K562 (cell line): ENCODE measurements at regions not wholly inside any gene's neighbourhood (a gene's known extent, or its start where the extent isn't known, plus 50 kb on each side); places are given as distances from the start of the nearest gene placed in this dataset.

Experiments used
- ATAC-seq: fragments of 200-7000 bp; cut with Tn5 transposase; 3 replicates; pipeline ENCODE4 v1.9.1; 2020; ENCODE audit warnings: moderate library complexity
- BruUV-seq: library from RNA; stranded (reverse); fragments of 400-500 nt; replicated peaks from 2 replicates; lab custom pipeline; 2021; lab: Mats Ljungman, UMichigan
- CTCF ChIA-PET: fragments of 300-600 bp; formaldehyde crosslinking; extraction: SDS; loops from one replicate; lab custom pipeline; 2021; ENCODE audit warnings: low intra/inter-chr PET ratio; lab: Yijun Ruan, JAX
- POLR2A ChIA-PET: fragments of 300-600, 350-650 bp; sonication (Branson Sonifier 250); formaldehyde crosslinking; extraction: SDS; loops from one replicate; lab custom pipeline; 2021; ENCODE audit warnings: antibody characterized with exemption, inconsistent platforms; lab: Yijun Ruan, JAX
- DNase-seq, 4 experiments: peaks; one replicate each; pipeline versions ENCODE4 v3.0.0 to v3.0.0-alpha.2; 2011 to 2018; ENCODE audit warnings: low spot score in 3 of 4, mixed read lengths in 3 of 4; ENCODE audit errors: extremely low read depth in 1 of 4
- FAIRE-seq: peaks from 2 replicates; lab custom pipeline; 2011; peaks lifted over from hg19 to GRCh38; lab: Jason Lieb, UNC
- H2AFZ ChIP-seq: 2 replicates; pipeline ENCODE4 v1.6.0; 2011; ENCODE audit warnings: low read depth, low read length, control low read depth, inconsistent platforms
- H3K27ac ChIP-seq: fragments of 200-600 bp; 3 replicates; pipeline ENCODE4 v1.8.0; 2011; ENCODE audit warnings: low read depth, mild to moderate bottlenecking, control low read depth, inconsistent platforms, low read length, moderate library complexity, mixed read lengths; ENCODE audit errors: extremely low read depth
- H3K27me3 ChIP-seq, 2 experiments: fragments of 300-600 bp in 1 of 2; 2 replicates in 1 of 2; 3 replicates in 1 of 2; pipeline versions ENCODE4 v1.6.0 to v1.8.0; 2011; ENCODE audit warnings: inconsistent platforms in 2 of 2, low read length in 2 of 2, mild to moderate bottlenecking in 1 of 2, mixed read lengths in 1 of 2, moderate library complexity in 1 of 2; ENCODE audit not compliant: control insufficient read depth in 2 of 2, insufficient read depth in 2 of 2
- H3K36me3 ChIP-seq: fragments of 300-600 bp; 3 replicates; pipeline ENCODE4 v1.8.0; 2011; ENCODE audit warnings: mild to moderate bottlenecking, low read length, inconsistent platforms; ENCODE audit not compliant: control insufficient read depth, insufficient read depth
- H3K4me1 ChIP-seq, 2 experiments: fragments of 200-600 bp in 1 of 2; replicated peaks in 1 of 2; 2 replicates in 1 of 2; 3 replicates in 1 of 2; pipeline versions ENCODE4 v1.5.1 to v1.8.0; 2011; ENCODE audit warnings: inconsistent platforms in 2 of 2, low read length in 2 of 2, mild to moderate bottlenecking in 1 of 2, mixed read lengths in 1 of 2, moderate library complexity in 1 of 2; ENCODE audit not compliant: control insufficient read depth in 2 of 2, insufficient read depth in 2 of 2
- H3K4me2 ChIP-seq: 2 replicates; pipeline ENCODE4 v1.6.1; 2011; ENCODE audit warnings: low read length, control low read depth, inconsistent platforms, mixed read lengths; ENCODE audit not compliant: insufficient read depth
- H3K4me3 ChIP-seq: fragments of 200-600 bp; sonication (generic), shearing (Covaris generic); 2 replicates; pipeline ENCODE4 v1.5.1; 2016; ENCODE audit warnings: control low read depth, inconsistent platforms
- H3K79me2 ChIP-seq: fragments of 200-600 bp; 3 replicates; pipeline ENCODE4 v1.8.0; 2011; ENCODE audit warnings: low read length, inconsistent platforms; ENCODE audit not compliant: control insufficient read depth, insufficient read depth
- H3K9ac ChIP-seq, 2 experiments: 2 replicates each; pipeline versions ENCODE4 v1.6.0 to v1.6.1; 2011; ENCODE audit warnings: low read depth in 2 of 2, low read length in 2 of 2, control low read depth in 1 of 2, inconsistent platforms in 1 of 2, mild to moderate bottlenecking in 1 of 2, mixed read lengths in 1 of 2; ENCODE audit not compliant: insufficient read depth in 1 of 2
- H3K9me1 ChIP-seq: one replicate; pipeline ENCODE4 v1.6.0; 2011; ENCODE audit warnings: inconsistent platforms, mild to moderate bottlenecking, low read length, moderate library complexity; ENCODE audit not compliant: control insufficient read depth, insufficient read depth
- H3K9me3 ChIP-seq: replicated peaks from 2 replicates; pipeline ENCODE4 v1.5.1; 2011; ENCODE audit warnings: low read depth, low read length, inconsistent platforms; ENCODE audit not compliant: control insufficient read depth, insufficient read depth
- H4K20me1 ChIP-seq: replicated peaks from 2 replicates; pipeline ENCODE4 v1.6.1; 2011; ENCODE audit warnings: low read length, inconsistent platforms, mixed read lengths; ENCODE audit not compliant: control insufficient read depth, insufficient read depth
- ARNT ChIP-seq, 2 experiments: fragments of 450-650 bp; IDR thresholded peaks; 2 replicates each; pipeline ENCODE4 v1.6.1; 2016; ENCODE audit warnings: mild to moderate bottlenecking in 1 of 2
- CBX3 ChIP-seq, 2 experiments: IDR thresholded peaks; 1 replicate in 1 of 2; 2 replicates in 1 of 2; pipeline ENCODE4 v1.6.1; 2012; ENCODE audit warnings: inconsistent platforms in 2 of 2, low read length in 2 of 2, borderline replicate concordance in 1 of 2, control low read depth in 1 of 2
- ELF4 ChIP-seq: fragments of 450-650 bp; formaldehyde crosslinking; IDR thresholded peaks from 2 replicates; pipeline ENCODE4 v1.4.0; 2022; ENCODE audit warnings: missing genetic modification characterization
- ERF ChIP-seq: fragments of 450-650 bp; formaldehyde crosslinking; IDR thresholded peaks from 2 replicates; pipeline ENCODE4 v1.4.0; 2020; ENCODE audit warnings: mild to moderate bottlenecking, mixed read lengths
- FOXO4 ChIP-seq: fragments of 450-650 bp; formaldehyde crosslinking; IDR thresholded peaks from 2 replicates; pipeline ENCODE4 v1.4.0; 2020; ENCODE audit warnings: mild to moderate bottlenecking, moderate library complexity
- IRF9 ChIP-seq: fragments of 450-650 bp; IDR thresholded peaks from 2 replicates; pipeline ENCODE4 v1.6.1; 2016; ENCODE audit warnings: missing biosample characterization, missing genetic modification characterization
- KDM5B ChIP-seq: fragments of 200-600 bp; sonication (generic); IDR thresholded peaks from 2 replicates; pipeline ENCODE4 v1.6.1; 2012; ENCODE audit warnings: low read depth, mild to moderate bottlenecking, moderate library complexity, low read length, control low read depth, inconsistent platforms; ENCODE audit not compliant: insufficient replicate concordance
- MEF2A ChIP-seq: IDR thresholded peaks from 2 replicates; pipeline ENCODE4 v1.6.1; 2011; ENCODE audit warnings: low read depth, mild to moderate bottlenecking, low read length, moderate library complexity; ENCODE audit not compliant: control insufficient read depth
- NR3C1 ChIP-seq: sonication (generic); formaldehyde crosslinking; IDR thresholded peaks from 2 replicates; pipeline ENCODE4 v1.8.1; 2022; ENCODE audit warnings: missing genetic modification reagents
- PRPF4 ChIP-seq: fragments of 200-400 bp; formaldehyde crosslinking; IDR thresholded peaks from one replicate; pipeline ENCODE4 v1.6.1; 2017; ENCODE audit warnings: low read length, low read depth, mild to moderate bottlenecking; ENCODE audit not compliant: insufficient read depth, poor library complexity, severe bottlenecking
- SMARCC2 ChIP-seq: fragments of 450-650 bp; IDR thresholded peaks from 2 replicates; pipeline ENCODE4 v1.6.1; 2017; ENCODE audit warnings: antibody characterized with exemption, moderate library complexity, mild to moderate bottlenecking, low read depth
- ZBTB34 ChIP-seq: fragments of 250-450 bp; sonication (Bioruptor Pico); IDR thresholded peaks from 2 replicates; pipeline ENCODE4 v1.8.0; 2021; ENCODE audit warnings: mild to moderate bottlenecking, moderate library complexity
- ZKSCAN3 ChIP-seq: fragments of 250-450 bp; sonication (Bioruptor Pico); IDR thresholded peaks from 2 replicates; pipeline ENCODE4 v1.4.0; 2020
- ZKSCAN8 ChIP-seq: fragments of 200-800 bp; sonication (Bioruptor generic); IDR thresholded peaks from 2 replicates; pipeline ENCODE4 v1.6.1; 2016; ENCODE audit warnings: missing genetic modification characterization, missing compliant biosample characterization
- ZNF12 ChIP-seq: sonication (generic); formaldehyde crosslinking; IDR thresholded peaks from 2 replicates; pipeline ENCODE4 v1.4.0; 2020; ENCODE audit warnings: mild to moderate bottlenecking, missing genetic modification reagents
- ZNF280A ChIP-seq: fragments of 450-650 bp; IDR thresholded peaks from 2 replicates; pipeline ENCODE4 v1.6.1; 2018; ENCODE audit warnings: mild to moderate bottlenecking, low read depth; ENCODE audit not compliant: partially characterized antibody
- WGBS: fragments of 100-300 bp; shearing (Covaris generic); methylation state at CpG from one replicate; pipeline ENCODE4 v1.1.6; 2016; ENCODE audit warnings: low coverage, mixed read lengths; ENCODE audit not compliant: insufficient coverage; ENCODE audit errors: missing lambda C conversion rate; 5-methylcytosine and 5-hydroxymethylcytosine counted together
- in situ Hi-C: fragments of 300-500 bp; cut with MboI; formaldehyde crosslinking; loops from 4 replicates; pipeline ENCODE4 v1.15.0; 2018; ENCODE audit warnings: inconsistent platforms, mixed read lengths
- intact Hi-C: fragments of 100-400 bp; cut with micrococcal nuclease; formaldehyde crosslinking; loops from 2 replicates; pipeline ENCODE4 v1.14.2; 2022

GRCh38 chrY:19549671-19550466, 194.7 kb downstream of the KDM5D start:
- no peaks in the 10 kb centered on the region for H3K79me2 ChIP-seq
- H2AFZ ChIP-seq = no peak overlapping the region
- no CpG with 5 or more reads among the region's 18 CpGs for WGBS
- BruUV-seq = no TSS peak
- no peaks in the 10 kb centered on the region for H4K20me1 ChIP-seq
- no peak overlapping the region for H3K4me2 ChIP-seq
- H3K36me3 ChIP-seq = no peaks in the 10 kb centered on the region
- CTCF ChIA-PET = no interaction called here
- H3K4me3 ChIP-seq = no peak overlapping the region
- in situ Hi-C loops (no loop called here), intact Hi-C loops (no loop called here)
- H3K9ac ChIP-seq = no peak overlapping the region
- H3K4me1 ChIP-seq = no peaks in the 10 kb centered on the region
- POLR2A ChIA-PET = no interaction called here
- ATAC-seq (no peak), DNase-seq (no peak), FAIRE-seq (no peak)
- H3K27ac ChIP-seq = no peak overlapping the region
- no peaks in the 10 kb centered on the region for H3K27me3 ChIP-seq
- H3K9me1 ChIP-seq = no peaks in the 10 kb centered on the region
- no peaks in the 10 kb centered on the region for H3K9me3 ChIP-seq
- TF ChIP-seq FOXO4 (CRISPR knock-in tag) = no peak
- TF ChIP-seq KDM5B = no peak
- no peak for TF ChIP-seq ZNF280A
- no peak for TF ChIP-seq ERF (CRISPR knock-in tag)
- TF ChIP-seq SMARCC2 = no peak
- TF ChIP-seq ELF4 (CRISPR knock-in tag) = no peak
- TF ChIP-seq ZKSCAN8 = no peak
- no peak for TF ChIP-seq ZNF12 (CRISPR knock-in tag)
- TF ChIP-seq MEF2A = no peak
- TF ChIP-seq ZBTB34 = no peak
- TF ChIP-seq ZKSCAN3 (CRISPR knock-in tag) = no peak
- TF ChIP-seq CBX3 (IDR thresholded peaks at IDR 0.05; ENCODE audit: borderline replicate concordance in 1 of 2, low read length in 2 of 2) = no peak
- no peak for TF ChIP-seq NR3C1
- TF ChIP-seq ARNT (IDR thresholded peaks at IDR 0.05) = no peak
- no peak for TF ChIP-seq PRPF4
- no peak for TF ChIP-seq IRF9 (tag)
